ENCODE measurements at regions not wholly inside any gene's neighbourhood (a gene's known extent, or its start where the extent isn't known, plus 50 kb on each side); places are given as distances from the start of the nearest gene placed in this dataset.

- Mint-ChIP-seq H3K4me1 (ENCODE audit: low read depth) (no peaks in the 10 kb centered on the region), H3K9me3 (no peaks in the 10 kb centered on the region), H3K36me3 (ENCODE audit: low read depth) (no peaks in the 10 kb centered on the region), H3K4me3 (no peak overlapping the region), H3K27ac (no peak overlapping the region), H3K27me3 (peaks cover 5% of the 10 kb centered on the region)
- ATAC-seq (no peak), DNase-seq (no peak)
- TF ChIP-seq, protein P1, sequence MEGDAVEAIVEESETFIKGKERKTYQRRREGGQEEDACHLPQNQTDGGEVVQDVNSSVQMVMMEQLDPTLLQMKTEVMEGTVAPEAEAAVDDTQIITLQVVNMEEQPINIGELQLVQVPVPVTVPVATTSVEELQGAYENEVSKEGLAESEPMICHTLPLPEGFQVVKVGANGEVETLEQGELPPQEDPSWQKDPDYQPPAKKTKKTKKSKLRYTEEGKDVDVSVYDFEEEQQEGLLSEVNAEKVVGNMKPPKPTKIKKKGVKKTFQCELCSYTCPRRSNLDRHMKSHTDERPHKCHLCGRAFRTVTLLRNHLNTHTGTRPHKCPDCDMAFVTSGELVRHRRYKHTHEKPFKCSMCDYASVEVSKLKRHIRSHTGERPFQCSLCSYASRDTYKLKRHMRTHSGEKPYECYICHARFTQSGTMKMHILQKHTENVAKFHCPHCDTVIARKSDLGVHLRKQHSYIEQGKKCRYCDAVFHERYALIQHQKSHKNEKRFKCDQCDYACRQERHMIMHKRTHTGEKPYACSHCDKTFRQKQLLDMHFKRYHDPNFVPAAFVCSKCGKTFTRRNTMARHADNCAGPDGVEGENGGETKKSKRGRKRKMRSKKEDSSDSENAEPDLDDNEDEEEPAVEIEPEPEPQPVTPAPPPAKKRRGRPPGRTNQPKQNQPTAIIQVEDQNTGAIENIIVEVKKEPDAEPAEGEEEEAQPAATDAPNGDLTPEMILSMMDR (IDR thresholded peaks at IDR 0.05) = no peak
- CTCF ChIA-PET = no interaction called here
- POLR2A ChIA-PET = no interaction called here
- intact Hi-C loops (cut with micrococcal nuclease) = no loop called here
Measured at GRCh38 chr11:93084727-93085505, 112.9 kb downstream of the SLC36A4 start.

DNA sequence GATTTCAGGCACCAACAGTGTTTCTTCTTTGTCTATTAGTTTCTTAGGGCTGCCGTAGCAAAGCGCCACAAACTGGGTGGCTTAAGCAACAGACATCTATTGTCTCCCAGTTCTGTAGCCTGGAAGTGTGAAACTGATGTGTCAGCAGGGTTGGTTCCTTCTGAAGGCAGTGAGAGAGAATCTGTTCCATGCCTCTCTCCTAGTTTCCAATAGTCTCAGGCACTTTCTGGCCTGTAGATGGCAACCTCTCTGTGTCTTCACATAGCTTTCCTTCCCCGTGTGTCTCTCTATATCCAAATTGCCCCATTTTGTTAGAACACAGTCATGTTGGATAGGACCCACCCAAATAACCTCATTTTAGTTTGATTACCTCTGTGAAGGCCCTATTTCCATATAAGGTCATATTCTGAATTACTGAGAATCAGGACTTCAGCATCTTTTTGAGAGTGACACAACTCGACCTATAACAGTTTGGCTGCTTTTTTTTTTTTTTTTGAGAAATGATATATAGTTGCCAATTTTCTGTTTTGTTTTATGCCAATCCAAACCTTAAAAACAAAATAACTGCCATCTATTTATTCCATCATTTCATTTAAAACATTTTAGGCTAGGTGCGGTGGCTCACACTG, 108.2 kb downstream of the SLC36A4 start:
- Mint-ChIP-seq H3K4me1 (ENCODE audit: low read depth) (no peaks in the 10 kb centered on the region), H3K4me3 (no peak overlapping the region), H3K36me3 (ENCODE audit: low read depth) (no peaks in the 10 kb centered on the region), H3K27me3 (peaks cover 7% of the 10 kb centered on the region), H3K9me3 (no peaks in the 10 kb centered on the region), H3K27ac (no peak overlapping the region)
- DNase-seq (no peak), ATAC-seq (no peak)
- ChIA-PET POLR2A (no interaction called here), CTCF (interaction anchor here (0.9 to 1.3 kb wide), 3 partner anchors 10 to 136 kb away, joined by 3 to 4 read pairs (median 3); no protein-coding TSS in a partner anchor)
- intact Hi-C loops (cut with micrococcal nuclease) = no loop called here
- TF ChIP-seq, protein P1 (IDR thresholded peaks at IDR 0.05) = no peak
